ENCODE measurements at regions not wholly inside any gene's neighbourhood (a gene's known extent, or its start where the extent isn't known, plus 50 kb on each side); places are given as distances from the start of the nearest gene placed in this dataset.
"Not testable (repeated sequence)": the region's sequence is repeated elsewhere in the genome, so short reads cannot be mapped to it uniquely, and the experiment has no call there.

GRCh38 chr1:99551812-99552614 lies 93.9 kb upstream of the PALMD start:
- Histone ChIP-seq H3K4me1 (no peaks in the 10 kb centered on the region), H3K27ac (no peak overlapping the region), H3K9me3 (no peaks in the 10 kb centered on the region), H3K9ac (no peak overlapping the region), H3K4me3 (no peak overlapping the region), H3K36me3 (no peaks in the 10 kb centered on the region), H3K27me3 (no peaks in the 10 kb centered on the region), H4K20me1 (no peaks in the 10 kb centered on the region), H3K4me2 (no peak overlapping the region)
- no peak for TF ChIP-seq Cebpa-rat (IDR thresholded peaks at IDR 0.05)

GRCh38 chr1:99553301-99553700 lies 92.6 kb upstream of the PALMD start:
- no peak overlapping the region for H3K27ac ChIP-seq
- no peaks in the 10 kb centered on the region for H3K27me3 ChIP-seq
- H3K9me3 ChIP-seq: no peaks in the 10 kb centered on the region
- no peaks in the 10 kb centered on the region for H4K20me1 ChIP-seq
- H3K4me1 ChIP-seq: no peaks in the 10 kb centered on the region
- H3K4me2 ChIP-seq: no peak overlapping the region
- H3K36me3 ChIP-seq: no peaks in the 10 kb centered on the region
- no peak overlapping the region for H3K4me3 ChIP-seq
- no peak overlapping the region for H3K9ac ChIP-seq
- TF ChIP-seq Cebpa-rat (IDR thresholded peaks at IDR 0.05): no peak

GRCh38 chr1:99553819-99554218 lies 92.1 kb upstream of the PALMD start:
- not testable (repeated sequence) for H3K9ac ChIP-seq, H3K4me1 ChIP-seq

GRCh38 chr1:99554727-99555126 lies 91.2 kb upstream of the PALMD start:
- Histone ChIP-seq H3K4me2 (no peak overlapping the region), H3K27me3 (no peaks in the 10 kb centered on the region), H3K9ac (no peak overlapping the region), H3K27ac (no peak overlapping the region), H4K20me1 (no peaks in the 10 kb centered on the region), H3K36me3 (no peaks in the 10 kb centered on the region), H3K9me3 (no peaks in the 10 kb centered on the region), H3K4me3 (no peak overlapping the region), H3K4me1 (no peaks in the 10 kb centered on the region)
- TF ChIP-seq Cebpa-rat (IDR thresholded peaks at IDR 0.05): no peak

More at GRCh38 chr1:99553819-99554218, 92.1 kb upstream of the PALMD start:
- not testable (repeated sequence) for H3K27me3 ChIP-seq, H3K36me3 ChIP-seq, H3K9me3 ChIP-seq, H3K4me3 ChIP-seq, H3K27ac ChIP-seq, H4K20me1 ChIP-seq, H3K4me2 ChIP-seq

- Histone ChIP-seq H3K4me2 (no peak overlapping the region), H3K4me3 (no peak overlapping the region), H3K27ac (no peak overlapping the region), H4K20me1 (no peaks in the 10 kb centered on the region), H3K27me3 (no peaks in the 10 kb centered on the region), H3K9ac (no peak overlapping the region), H3K4me1 (no peaks in the 10 kb centered on the region), H3K9me3 (no peaks in the 10 kb centered on the region), H3K36me3 (no peaks in the 10 kb centered on the region)
- TF ChIP-seq Cebpa-rat (IDR thresholded peaks at IDR 0.05): no peak
Measured at GRCh38 chr1:99557546-99558202, 88.2 kb upstream of the PALMD start.

- no peak for TF ChIP-seq Cebpa-rat (IDR thresholded peaks at IDR 0.05)
- H3K9me3 ChIP-seq: no peaks in the 10 kb centered on the region
- H3K27ac ChIP-seq: no peak overlapping the region
- no peaks in the 10 kb centered on the region for H3K36me3 ChIP-seq
- H3K9ac ChIP-seq: no peak overlapping the region
- H3K4me2 ChIP-seq: no peak overlapping the region
- no peaks in the 10 kb centered on the region for H3K27me3 ChIP-seq
- no peaks in the 10 kb centered on the region for H3K4me1 ChIP-seq
- no peak overlapping the region for H3K4me3 ChIP-seq
- H4K20me1 ChIP-seq: no peaks in the 10 kb centered on the region
Measured at GRCh38 chr1:99559166-99559565, 86.7 kb upstream of the PALMD start.

- no peaks in the 10 kb centered on the region for H3K4me1 ChIP-seq
Measured at GRCh38 chr1:99560207-99561040, 85.5 kb upstream of the PALMD start.

GRCh38 chr1:99561952-99562351 lies 84.0 kb upstream of the PALMD start:
- H3K9me3 ChIP-seq: no peaks in the 10 kb centered on the region
- H4K20me1 ChIP-seq: no peaks in the 10 kb centered on the region
- no peak for TF ChIP-seq Cebpa-rat (IDR thresholded peaks at IDR 0.05)
- no peak overlapping the region for H3K4me2 ChIP-seq
- no peaks in the 10 kb centered on the region for H3K4me1 ChIP-seq
- no peaks in the 10 kb centered on the region for H3K27me3 ChIP-seq
- no peak overlapping the region for H3K4me3 ChIP-seq
- no peak overlapping the region for H3K9ac ChIP-seq
- no peak overlapping the region for H3K27ac ChIP-seq
- H3K36me3 ChIP-seq: no peaks in the 10 kb centered on the region

More at GRCh38 chr1:99560207-99561040, 85.5 kb upstream of the PALMD start:
- TF ChIP-seq Cebpa-rat (IDR thresholded peaks at IDR 0.05): no peak
- H3K36me3 ChIP-seq: no peaks in the 10 kb centered on the region
- no peak overlapping the region for H3K4me3 ChIP-seq
- no peaks in the 10 kb centered on the region for H3K27me3 ChIP-seq
- no peaks in the 10 kb centered on the region for H3K9me3 ChIP-seq
- H3K27ac ChIP-seq: no peak overlapping the region
- H3K4me2 ChIP-seq: no peak overlapping the region
- no peaks in the 10 kb centered on the region for H4K20me1 ChIP-seq
- H3K9ac ChIP-seq: no peak overlapping the region

- Histone ChIP-seq H3K4me3 (no peak overlapping the region), H3K4me2 (no peak overlapping the region)
Measured at GRCh38 chr1:99565606-99566289, 80.2 kb upstream of the PALMD start.

More at GRCh38 chr1:99565606-99566289, 80.2 kb upstream of the PALMD start:
- no peak for TF ChIP-seq Cebpa-rat (IDR thresholded peaks at IDR 0.05)
- Histone ChIP-seq H4K20me1 (no peaks in the 10 kb centered on the region), H3K27me3 (no peaks in the 10 kb centered on the region), H3K36me3 (no peaks in the 10 kb centered on the region), H3K27ac (no peak overlapping the region), H3K9ac (no peak overlapping the region), H3K9me3 (no peaks in the 10 kb centered on the region), H3K4me1 (no peaks in the 10 kb centered on the region)
